Left ventricle myocardium inferior (tissue), 1 donor: ENCODE measurements at regions not wholly inside any gene's neighbourhood (a gene's known extent, or its start where the extent isn't known, plus 50 kb on each side); places are given as distances from the start of the nearest gene placed in this dataset.
"Not testable (repeated sequence)": the region's sequence is repeated elsewhere in the genome, so short reads cannot be mapped to it uniquely, and the experiment has no call there.

Experiments
- DNase-seq: peaks from one replicate; pipeline ENCODE4 v3.0.0-alpha.2; 2020
- H3K27ac ChIP-seq: fragments of 200-600 bp; replicated peaks from 2 replicates; pipeline ENCODE4 v1.8.0; 2021
- H3K27me3 ChIP-seq: fragments of 200-600 bp; 2 replicates; pipeline ENCODE4 v1.8.0; 2021; ENCODE audit warnings: low read depth
- H3K36me3 ChIP-seq: fragments of 200-600 bp; 2 replicates; pipeline ENCODE4 v1.8.0; 2021
- H3K4me1 ChIP-seq: fragments of 200-600 bp; 2 replicates; pipeline ENCODE4 v1.8.0; 2021
- H3K4me3 ChIP-seq: fragments of 200-600 bp; 2 replicates; pipeline ENCODE4 v1.8.0; 2021; ENCODE audit warnings: mild to moderate bottlenecking, moderate library complexity
- H3K9me3 ChIP-seq: fragments of 200-600 bp; replicated peaks from 2 replicates; pipeline ENCODE4 v1.8.0; 2021
- intact Hi-C: fragments of 100-400 bp; cut with micrococcal nuclease; formaldehyde crosslinking; loops from one replicate; pipeline ENCODE4 v1.11.0; 2022
- TF ChIP-seq, protein P1 (sequence below): fragments of 200-600 bp; IDR thresholded peaks from 2 replicates; pipeline ENCODE4 v1.8.0; 2021; ENCODE audit warnings: antibody characterized with exemption, mild to moderate bottlenecking, borderline replicate concordance
- donor health status: DM: no; HTN: yes; CAD: no; lungs with severe emphysema.

DNA sequence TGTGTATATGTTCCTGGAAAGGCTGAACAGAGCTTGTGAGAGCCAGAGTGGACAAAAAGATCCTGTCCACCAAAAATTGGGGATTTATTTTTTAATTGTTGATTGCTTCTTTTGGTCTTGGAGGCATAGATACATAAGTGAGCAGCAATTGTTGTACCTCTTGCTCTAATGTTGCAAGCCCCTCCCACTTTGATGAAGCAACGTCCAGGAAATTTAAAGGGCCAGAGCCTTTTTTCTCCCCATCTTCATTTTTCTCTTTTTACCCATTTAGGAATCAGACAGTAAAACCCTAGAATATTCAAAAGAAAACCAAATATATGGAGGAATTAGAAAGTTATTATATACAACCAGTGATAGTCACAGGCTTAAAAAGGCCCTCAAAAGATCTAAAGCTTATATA, 871.8 kb upstream of the NRXN1 start:
- no peaks in the 10 kb centered on the region for H3K27me3 ChIP-seq

DNA sequence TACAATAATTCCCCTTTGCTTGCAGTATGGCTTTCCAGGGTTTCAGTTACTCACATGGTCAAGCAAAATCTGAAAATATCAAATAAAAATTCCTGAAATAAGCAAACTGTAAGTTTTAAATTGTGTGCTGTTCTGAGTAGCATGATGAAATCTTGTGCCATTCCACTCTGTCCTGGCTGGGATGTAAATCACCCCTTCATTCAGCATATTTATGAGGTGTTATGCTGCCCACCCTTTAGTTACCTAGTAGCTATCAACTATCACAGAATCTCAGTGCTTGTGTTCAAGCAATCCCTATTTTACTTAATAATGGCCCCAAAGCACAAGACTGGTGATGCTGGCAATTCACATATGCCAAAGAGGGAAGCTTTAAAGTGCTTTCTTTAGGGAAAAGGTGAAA, 867.7 kb upstream of the NRXN1 start:
- Histone ChIP-seq H3K36me3 (no peaks in the 10 kb centered on the region), H3K9me3 (peaks cover 3% of the 10 kb centered on the region), H3K27ac (no peak overlapping the region), H3K27me3 (no peaks in the 10 kb centered on the region), H3K4me1 (no peaks in the 10 kb centered on the region), H3K4me3 (no peak overlapping the region)
- TF ChIP-seq, protein P1, sequence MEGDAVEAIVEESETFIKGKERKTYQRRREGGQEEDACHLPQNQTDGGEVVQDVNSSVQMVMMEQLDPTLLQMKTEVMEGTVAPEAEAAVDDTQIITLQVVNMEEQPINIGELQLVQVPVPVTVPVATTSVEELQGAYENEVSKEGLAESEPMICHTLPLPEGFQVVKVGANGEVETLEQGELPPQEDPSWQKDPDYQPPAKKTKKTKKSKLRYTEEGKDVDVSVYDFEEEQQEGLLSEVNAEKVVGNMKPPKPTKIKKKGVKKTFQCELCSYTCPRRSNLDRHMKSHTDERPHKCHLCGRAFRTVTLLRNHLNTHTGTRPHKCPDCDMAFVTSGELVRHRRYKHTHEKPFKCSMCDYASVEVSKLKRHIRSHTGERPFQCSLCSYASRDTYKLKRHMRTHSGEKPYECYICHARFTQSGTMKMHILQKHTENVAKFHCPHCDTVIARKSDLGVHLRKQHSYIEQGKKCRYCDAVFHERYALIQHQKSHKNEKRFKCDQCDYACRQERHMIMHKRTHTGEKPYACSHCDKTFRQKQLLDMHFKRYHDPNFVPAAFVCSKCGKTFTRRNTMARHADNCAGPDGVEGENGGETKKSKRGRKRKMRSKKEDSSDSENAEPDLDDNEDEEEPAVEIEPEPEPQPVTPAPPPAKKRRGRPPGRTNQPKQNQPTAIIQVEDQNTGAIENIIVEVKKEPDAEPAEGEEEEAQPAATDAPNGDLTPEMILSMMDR = no peak
- no peak for DNase-seq
- intact Hi-C loops = no loop called here

More for the DNA sequence above, 871.8 kb upstream of the NRXN1 start:
- H3K4me1 ChIP-seq = no peaks in the 10 kb centered on the region
- no peaks in the 10 kb centered on the region for H3K36me3 ChIP-seq
- H3K27ac ChIP-seq = no peak overlapping the region
- DNase-seq = no peak
- TF ChIP-seq, protein P1 = no peak
- H3K4me3 ChIP-seq = no peak overlapping the region
- intact Hi-C loops = no loop called here
- no peaks in the 10 kb centered on the region for H3K9me3 ChIP-seq

DNA sequence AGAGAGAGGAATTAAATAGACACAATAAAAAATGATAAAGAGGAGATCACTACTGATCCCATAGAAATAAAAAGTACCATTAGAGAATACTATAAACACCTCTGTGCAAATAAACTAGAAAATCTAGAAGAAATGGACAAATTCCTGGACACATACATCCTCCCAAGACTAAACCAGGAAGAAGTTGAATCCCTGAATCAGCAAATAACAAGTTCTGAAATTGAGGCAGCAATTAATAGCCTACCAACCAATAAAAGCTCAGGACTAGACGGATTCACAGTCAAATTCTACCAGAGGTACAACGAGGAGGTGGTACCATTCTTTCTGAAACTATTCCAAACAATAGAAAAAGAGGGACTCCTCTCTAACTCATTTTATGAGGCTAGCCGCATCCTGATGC, 862.7 kb upstream of the NRXN1 start:
- intact Hi-C loops, H3K36me3 ChIP-seq, H3K27ac ChIP-seq, H3K4me1 ChIP-seq, H3K27me3 ChIP-seq, DNase-seq, H3K4me3 ChIP-seq: not testable (repeated sequence)
- H3K9me3 ChIP-seq = peaks cover 31% of the 10 kb centered on the region

DNA sequence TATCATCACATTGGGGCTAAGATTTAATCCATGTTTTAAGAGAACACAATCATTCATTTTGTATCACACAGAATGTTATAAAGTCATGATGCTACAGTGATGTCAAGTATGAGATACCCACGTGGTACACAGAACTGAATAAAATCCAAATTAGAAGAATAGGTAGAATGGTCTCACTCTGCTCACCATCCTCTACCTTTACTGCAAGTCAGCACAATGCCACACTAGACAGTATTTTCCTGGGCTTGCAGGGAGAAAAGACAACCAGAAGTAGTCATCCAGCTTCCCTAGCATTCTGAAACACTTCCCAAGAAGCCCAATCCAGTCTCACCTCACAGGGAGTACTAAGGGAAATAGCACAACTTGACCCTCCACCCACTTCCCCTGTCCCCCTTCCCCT, 856.2 kb upstream of the NRXN1 start:
- no peak overlapping the region for H3K4me3 ChIP-seq
- H3K9me3 ChIP-seq = peaks cover 28% of the 10 kb centered on the region
- no peaks in the 10 kb centered on the region for H3K4me1 ChIP-seq
- intact Hi-C loops = no loop called here
- no peaks in the 10 kb centered on the region for H3K36me3 ChIP-seq
- TF ChIP-seq, protein P1 = no peak
- H3K27ac ChIP-seq = no peak overlapping the region
- no peak for DNase-seq
- H3K27me3 ChIP-seq = no peaks in the 10 kb centered on the region

DNA sequence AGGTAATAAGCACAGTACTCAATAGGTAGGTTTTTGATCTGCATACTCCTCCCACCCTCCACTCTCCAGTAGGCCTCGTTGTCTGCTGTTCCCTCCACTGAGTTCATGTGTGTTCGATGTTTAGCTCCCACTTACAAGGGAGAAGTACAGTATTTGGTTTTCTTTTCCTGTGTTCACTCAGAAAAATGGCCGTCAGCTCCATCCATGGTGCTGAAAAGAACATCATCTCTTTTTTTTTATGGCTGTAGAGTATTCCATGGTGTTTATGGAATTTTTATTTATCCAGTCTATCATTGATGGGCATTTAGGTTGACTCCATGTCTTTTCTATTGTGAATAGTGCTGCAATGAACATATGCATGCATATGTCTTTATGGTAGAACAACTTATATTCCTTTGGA, 849.7 kb upstream of the NRXN1 start:
- H3K9me3 ChIP-seq = peaks cover 62% of the 10 kb centered on the region
- TF ChIP-seq, protein P1 = no peak
- intact Hi-C loops = no loop called here
- no peak for DNase-seq
- no peak overlapping the region for H3K4me3 ChIP-seq
- H3K27me3 ChIP-seq = no peaks in the 10 kb centered on the region
- no peaks in the 10 kb centered on the region for H3K4me1 ChIP-seq
- no peaks in the 10 kb centered on the region for H3K36me3 ChIP-seq
- no peak overlapping the region for H3K27ac ChIP-seq

DNA sequence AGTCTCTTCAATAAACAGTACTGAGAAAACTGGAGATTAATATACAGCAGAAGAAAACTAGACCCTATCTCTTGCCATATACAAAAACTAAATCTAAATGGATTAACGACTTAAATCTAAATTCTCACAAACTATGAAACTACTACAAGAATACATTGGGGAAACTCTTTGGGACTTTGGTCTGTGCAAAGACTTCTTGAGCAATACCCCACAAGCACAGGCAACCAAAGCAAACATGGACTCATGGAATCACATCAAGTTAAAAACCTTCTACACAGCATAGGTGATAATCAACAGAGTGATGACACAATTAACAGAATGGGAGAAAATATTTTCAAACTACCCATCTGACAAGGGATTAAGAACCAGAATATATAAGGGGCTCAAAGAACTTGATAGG, 848.2 kb upstream of the NRXN1 start:
- no peak for DNase-seq
- no peak overlapping the region for H3K4me3 ChIP-seq
- peaks cover 77% of the 10 kb centered on the region for H3K9me3 ChIP-seq
- intact Hi-C loops = no loop called here
- no peaks in the 10 kb centered on the region for H3K27me3 ChIP-seq
- H3K4me1 ChIP-seq = no peaks in the 10 kb centered on the region
- TF ChIP-seq, protein P1 = no peak
- no peaks in the 10 kb centered on the region for H3K36me3 ChIP-seq
- H3K27ac ChIP-seq = no peak overlapping the region
